NT2/D1 (cell line): ENCODE measurements at regions not wholly inside any gene's neighbourhood (a gene's known extent, or its start where the extent isn't known, plus 50 kb on each side); places are given as distances from the start of the nearest gene placed in this dataset.

Experiments used
- SUZ12 ChIP-seq: IDR thresholded peaks from 2 replicates; pipeline ENCODE4 v1.6.1; 2011; ENCODE audit not compliant: insufficient read length, insufficient read depth; ENCODE audit errors: extremely low read depth
- YY1 ChIP-seq: IDR thresholded peaks from 2 replicates; pipeline ENCODE4 v1.6.1; 2011; ENCODE audit not compliant: insufficient read length, insufficient read depth
- ZNF274 ChIP-seq: IDR thresholded peaks from 2 replicates; pipeline ENCODE4 v1.6.1; 2011; ENCODE audit warnings: mild to moderate bottlenecking, low read depth, low read length

DNA sequence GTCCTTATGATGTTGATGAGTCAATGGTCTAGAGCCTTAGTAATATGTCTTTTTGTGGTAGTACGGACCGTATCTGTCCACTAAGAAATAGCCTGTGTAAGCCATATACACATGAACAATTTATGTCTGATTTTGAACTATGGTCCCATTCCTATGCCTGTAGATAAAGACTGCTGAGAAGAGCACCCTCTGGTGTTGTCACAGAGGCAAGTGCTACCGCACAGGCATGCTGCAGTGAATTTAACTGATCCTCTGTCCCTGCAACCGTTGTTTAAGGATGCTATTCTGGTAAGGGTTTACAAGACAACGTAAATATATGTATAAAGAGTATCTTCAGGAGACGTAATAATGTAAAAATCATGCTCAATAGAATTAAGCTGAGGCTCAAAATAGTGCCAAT, 170.7 kb downstream of the UBE3A start:
- TF ChIP-seq SUZ12 (no peak), YY1 (no peak), ZNF274 (no peak)
